Jurkat, Clone E6-1 (cell line): ENCODE measurements at regions not wholly inside any gene's neighbourhood (a gene's known extent, or its start where the extent isn't known, plus 50 kb on each side); places are given as distances from the start of the nearest gene placed in this dataset.

Experiments
- DNase-seq: peaks from one replicate; pipeline ENCODE4 v3.0.0-alpha.2; 2011; ENCODE audit warnings: low read depth, low spot score
- H3K4me3 ChIP-seq: 2 replicates; pipeline ENCODE4 v1.5.1; 2011; ENCODE audit warnings: mild to moderate bottlenecking, low read length, control low read depth, moderate library complexity

DNA sequence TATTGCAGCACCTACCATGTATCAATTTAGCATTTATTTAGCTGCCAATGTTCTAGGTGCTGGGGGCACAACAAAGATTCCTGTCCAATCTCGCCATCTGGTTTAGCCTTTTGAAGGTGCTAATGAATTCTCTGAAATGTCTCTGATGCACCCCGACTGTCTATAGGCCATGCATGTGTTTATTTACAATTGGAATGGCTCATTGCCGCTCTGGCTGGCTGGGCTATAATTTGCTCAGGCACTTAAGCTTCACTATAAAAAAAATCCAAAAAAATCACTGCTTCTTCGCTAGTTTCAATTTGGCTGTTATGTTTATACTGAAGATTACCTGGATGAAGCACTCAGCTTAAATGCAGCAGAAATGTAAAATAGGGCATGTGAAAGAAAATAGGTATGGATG, 115.0 kb upstream of the PAX6 start:
- DNase-seq, result no peak
- H3K4me3 ChIP-seq, result no peak overlapping the region

DNA sequence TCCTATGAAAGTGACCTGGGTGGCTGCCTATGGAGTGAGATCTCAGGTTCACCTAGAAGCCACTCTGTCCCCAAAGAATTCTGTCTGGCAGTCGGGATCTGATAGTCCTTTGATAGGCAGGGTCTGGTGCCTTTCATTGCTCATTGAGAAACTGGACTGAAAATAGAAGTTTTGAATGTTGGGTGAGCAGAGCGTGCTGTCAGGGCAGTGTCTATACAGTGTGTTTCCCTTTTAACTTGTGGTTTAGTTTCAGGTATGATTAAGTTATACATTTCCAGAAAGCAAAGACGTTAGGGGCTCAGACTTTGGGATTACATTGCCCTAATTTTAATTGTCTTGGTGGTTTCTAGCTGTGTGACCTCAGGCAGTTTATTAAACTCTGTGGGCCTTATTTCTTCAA, 111.3 kb upstream of the PAX6 start:
- DNase-seq, result no peak
- no peak overlapping the region for H3K4me3 ChIP-seq

DNA sequence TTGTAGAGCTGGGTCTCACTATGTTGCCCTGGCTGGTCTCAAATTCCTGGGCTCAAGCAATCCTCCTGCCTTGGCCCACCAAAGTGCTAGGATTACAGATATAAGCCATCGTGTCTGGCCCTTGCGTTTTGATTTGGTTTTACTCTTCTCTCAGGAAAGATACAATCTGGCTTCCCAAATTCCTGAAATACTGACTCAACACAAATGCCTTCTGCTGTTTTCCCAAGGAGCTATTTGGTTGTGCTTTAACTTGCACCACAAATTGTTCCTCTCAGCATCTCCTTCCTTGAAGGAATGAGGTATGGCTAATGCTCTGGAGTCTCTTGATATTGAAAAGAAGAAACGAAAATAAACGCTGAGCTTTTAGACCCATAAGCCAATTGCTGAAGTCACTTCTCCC, 110.0 kb upstream of the PAX6 start:
- no peak overlapping the region for H3K4me3 ChIP-seq
- no peak for DNase-seq

DNA sequence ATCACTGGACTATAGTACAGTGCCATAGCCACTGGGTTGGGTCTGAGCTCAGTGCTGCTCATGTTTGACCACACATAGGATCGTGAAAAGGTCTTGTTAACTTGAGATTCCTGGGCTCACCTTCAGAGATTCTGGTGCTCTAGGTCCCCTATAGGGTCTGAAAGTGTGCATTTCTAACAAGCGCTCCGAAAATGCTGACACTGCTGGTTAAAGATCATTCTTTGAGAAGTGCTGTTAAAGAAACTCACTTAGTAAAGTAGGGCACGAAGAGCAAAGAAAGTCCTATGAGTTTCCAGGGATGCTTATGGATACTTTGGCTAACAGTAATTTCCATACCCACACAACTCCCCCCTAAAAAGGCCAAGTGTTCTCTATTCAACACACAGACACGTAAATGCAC, 108.1 kb upstream of the PAX6 start:
- DNase-seq, result no peak
- H3K4me3 ChIP-seq, result no peak overlapping the region

DNA sequence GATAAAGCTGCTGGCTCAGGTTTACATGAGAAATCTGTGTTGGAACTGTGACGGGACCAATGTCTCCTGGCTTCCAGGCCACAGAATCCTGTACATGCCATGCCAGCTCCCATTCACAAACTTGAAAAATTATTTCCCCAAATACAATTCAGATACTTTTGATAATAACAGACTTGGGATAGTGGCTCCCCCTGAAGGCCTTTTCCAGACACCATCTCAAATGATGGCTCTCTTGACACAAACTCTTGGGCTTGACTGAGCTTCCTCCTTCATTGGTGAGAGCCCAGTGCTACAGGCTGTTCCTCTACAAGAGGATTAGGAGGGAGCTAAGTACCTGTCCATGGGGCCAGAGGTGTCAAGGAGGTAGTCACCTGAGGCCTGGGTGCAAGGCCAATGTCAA, 104.7 kb upstream of the PAX6 start:
- no peak for DNase-seq
- H3K4me3 ChIP-seq, result no peak overlapping the region

DNA sequence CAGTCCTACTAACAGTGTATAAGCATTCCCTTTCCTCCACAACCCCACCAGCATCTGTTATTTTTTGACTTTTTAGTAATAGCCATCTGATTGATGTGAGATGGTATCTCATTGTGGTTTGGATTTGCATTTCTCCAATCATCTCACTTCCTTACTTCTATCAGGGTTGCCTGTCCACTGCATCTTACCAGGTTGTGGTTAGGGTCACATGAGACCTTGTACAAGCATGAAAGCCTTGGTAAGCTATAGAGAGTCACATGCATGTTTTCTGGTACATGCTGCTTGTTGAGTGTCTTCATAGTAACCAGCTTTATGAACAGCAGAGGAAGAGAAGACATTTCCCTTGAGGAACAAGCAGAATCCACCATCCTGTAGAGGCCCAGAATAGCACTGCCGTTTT, 102.9 kb upstream of the PAX6 start:
- H3K4me3 ChIP-seq, result no peak overlapping the region
- no peak for DNase-seq

DNA sequence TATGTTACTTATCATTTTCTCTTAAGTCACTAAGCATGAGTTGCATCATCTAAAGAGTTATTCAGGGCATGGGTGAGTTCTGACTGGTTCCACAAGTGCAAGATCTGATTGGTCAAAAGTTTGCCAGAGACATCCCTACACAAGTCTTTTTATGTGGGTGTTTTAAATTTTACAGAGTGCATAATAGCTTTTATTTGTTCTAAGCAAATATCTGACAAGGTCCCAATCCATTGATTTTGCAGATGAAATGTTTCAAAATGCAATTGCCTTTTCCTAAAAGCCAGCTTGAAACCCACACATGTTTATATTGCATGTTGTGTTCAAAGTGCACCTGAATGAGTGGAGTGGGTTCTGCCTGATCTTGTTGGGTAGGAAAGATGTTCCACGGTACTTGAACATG, 101.7 kb upstream of the PAX6 start:
- H3K4me3 ChIP-seq, result no peak overlapping the region
- DNase-seq, result no peak

DNA sequence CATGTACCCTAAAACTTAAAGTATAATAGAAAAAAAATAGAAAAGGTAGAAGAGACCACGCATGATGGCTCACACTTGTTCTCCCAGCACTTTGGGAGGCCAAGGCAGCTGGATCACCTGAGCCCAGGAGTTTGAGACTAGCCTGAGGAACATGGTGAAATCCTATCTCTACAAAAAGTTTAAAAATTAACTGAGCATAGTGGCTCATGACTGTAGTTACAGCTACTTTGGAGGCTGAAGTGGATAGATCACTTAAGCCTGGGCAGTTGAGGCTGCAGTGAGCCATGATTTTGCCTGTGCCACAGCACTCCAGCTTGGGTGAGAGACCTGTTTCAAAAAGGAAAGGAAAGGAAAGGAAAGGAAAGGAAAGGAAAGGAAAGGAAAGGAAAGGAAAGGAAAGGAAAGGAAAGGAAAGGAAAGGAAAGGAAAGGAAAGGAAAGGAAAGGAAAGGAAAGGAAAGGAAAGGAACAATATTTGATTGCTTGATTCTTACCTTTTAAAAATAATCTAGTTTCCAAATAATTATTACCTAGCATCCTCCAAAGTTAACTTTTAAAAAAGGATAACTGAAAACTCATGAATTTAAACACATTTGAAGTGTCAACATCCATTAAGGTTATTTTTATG, 99.9 kb upstream of the PAX6 start:
- H3K4me3 ChIP-seq, result no peak overlapping the region
- no peak for DNase-seq

DNA sequence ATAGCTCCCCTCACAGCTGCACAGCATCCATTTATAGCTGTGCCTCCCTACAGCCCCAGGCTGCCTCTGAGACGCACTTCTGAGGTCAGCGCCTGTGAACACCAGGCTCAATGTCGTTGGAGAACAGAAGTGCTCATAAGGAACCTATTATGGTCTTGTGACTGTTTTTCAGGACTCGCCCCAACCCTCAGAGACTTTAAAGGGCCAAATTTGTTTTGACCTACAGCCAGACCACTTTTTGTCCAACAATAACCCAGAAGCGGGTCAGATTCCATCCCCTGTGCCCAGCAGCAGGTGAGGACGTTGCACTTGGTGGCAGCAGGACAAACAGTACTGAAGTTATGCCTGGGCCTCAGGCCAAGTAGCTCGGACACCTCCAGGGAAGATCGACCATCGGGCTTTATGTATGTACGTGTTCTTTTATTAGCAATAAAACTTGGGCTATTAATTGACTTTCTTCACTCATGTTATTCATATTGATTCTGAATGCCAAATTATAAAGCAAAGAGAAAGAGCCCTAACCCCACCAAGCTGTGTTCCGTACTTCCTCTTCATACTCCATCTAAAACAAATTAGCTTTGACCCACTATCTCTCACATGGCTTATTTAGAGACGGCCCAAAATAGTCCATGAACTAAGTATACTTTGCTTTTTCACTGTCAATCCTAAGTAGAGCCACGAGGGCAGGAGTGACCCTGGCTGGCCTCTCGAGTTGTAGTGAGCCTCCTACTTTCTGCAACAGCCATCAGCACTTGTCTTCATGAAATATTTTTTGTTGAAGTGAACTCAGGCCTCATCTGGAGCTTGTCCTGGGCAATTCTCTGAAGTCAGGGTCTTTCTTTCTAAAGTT, 92.3 kb upstream of the PAX6 start:
- no peak overlapping the region for H3K4me3 ChIP-seq
- DNase-seq, result no peak

DNA sequence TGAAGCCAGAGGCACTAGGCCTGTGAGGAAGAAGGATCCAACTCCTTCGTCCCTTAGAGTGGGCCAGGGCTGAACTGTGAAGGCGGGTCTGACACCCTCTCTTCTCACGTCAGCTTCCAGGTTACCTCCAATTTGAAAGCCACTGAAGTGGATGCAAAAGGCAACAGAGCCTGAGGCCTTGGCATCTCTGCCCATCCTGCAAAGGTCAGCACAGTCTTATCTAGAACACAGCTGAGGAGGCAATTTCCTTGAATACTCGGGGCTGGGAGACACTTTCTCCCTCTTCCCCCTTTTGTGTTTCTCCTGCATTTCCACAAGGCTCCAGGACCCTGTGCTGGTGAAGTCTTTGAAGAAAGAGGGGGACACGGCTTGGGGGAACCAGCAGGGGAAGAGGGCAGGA, 91.6 kb upstream of the PAX6 start:
- no peak overlapping the region for H3K4me3 ChIP-seq
- DNase-seq, result no peak

DNA sequence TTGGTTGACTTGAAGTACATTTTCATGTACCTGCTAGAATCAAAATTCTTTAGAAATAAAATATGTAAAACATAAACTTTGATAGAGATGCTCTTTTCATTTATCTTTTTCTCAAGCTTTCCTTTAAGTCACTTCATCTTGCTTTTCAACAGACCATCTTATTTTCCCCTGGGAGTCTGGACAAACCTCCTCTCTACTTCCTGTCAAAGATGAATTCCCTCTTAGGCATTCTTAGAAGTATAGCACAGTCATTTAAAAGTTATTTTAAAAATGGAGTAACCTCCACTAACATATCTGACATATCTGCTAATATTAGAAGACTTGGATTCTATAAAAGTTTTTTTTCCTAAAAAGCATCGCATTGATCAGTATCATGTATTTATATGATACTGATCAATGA, 84.8 kb upstream of the PAX6 start:
- no peak overlapping the region for H3K4me3 ChIP-seq
- no peak for DNase-seq

DNA sequence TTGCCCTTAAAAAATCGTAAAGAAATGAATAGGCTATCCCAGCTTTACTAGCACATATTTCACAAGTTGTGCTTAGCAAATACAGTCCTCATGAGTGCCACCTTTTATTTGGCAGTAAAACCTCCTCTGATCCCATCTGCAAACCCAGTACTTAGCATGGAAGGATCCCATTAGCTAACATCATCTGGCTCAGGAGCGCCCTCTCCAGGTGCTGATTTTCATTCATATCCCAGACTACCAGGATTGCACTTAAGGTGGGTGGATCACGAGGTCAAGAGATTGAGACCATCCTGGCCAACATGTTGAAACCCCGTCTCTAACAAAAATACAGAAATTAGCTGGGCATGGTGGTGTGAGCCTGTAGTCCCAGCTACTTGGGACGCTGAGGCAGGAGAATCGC, 76.1 kb upstream of the PAX6 start:
- DNase-seq, result no peak
- no peak overlapping the region for H3K4me3 ChIP-seq

DNA sequence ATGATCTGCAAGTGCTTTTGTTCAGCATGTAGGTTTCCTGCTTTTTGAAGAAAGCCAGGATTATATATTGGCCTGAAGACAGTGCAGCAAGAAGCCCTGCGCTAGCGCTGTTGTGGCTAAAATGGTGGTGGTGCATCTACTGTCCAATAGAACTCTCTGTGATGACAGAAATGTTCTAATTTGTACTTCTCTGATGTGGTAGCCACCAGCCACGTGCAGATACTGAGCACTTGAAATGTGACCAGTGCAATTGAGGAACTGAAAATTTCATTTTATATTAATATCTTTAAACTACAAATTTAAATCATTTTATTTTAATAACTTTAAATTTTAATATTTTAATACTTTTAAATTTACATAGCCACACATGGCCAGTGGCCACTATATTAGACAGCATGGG, 73.0 kb upstream of the PAX6 start:
- DNase-seq, result no peak
- no peak overlapping the region for H3K4me3 ChIP-seq

DNA sequence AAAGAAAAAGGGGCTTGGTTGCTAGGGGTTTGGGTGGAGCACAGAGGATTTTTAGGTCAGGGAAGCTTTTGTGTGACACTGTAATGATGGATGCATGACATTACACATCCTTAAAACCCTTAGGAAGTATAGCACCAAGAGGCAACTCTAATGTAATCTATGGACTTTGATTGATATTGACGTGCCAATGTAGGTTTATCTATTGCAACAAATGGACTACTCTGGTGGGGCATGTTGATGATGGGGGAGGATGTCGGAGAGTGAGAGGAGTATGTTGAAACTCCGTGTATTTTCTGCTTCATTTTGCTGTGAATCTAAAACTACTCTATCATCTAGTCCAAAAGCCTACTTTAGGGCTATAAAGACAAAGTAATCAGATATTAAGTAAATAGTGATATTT, 72.3 kb upstream of the PAX6 start:
- H3K4me3 ChIP-seq, result no peak overlapping the region
- DNase-seq, result no peak

DNA sequence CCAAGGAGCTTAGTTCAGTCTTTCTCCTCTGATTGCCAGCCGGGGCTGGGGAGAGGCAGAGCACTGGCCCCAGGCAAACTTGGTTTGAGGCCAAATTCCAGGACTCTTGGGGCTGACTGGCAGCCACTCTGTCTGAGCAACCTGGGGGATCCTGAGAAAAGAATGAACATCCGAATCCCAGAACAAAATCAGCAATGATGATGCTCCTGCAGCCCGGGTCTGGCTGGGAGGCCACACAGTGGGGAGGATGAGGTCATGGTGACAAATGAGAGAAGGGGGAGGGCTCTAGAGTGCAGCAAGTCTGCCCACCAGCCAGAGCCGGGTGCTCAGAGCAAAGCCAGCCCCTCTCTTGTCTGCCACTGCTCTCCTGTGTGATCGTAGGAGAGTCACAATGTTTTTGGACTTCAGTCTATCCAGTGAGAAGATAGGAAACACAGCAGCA, 71.8 kb upstream of the PAX6 start:
- H3K4me3 ChIP-seq, result no peak overlapping the region
- no peak for DNase-seq

DNA sequence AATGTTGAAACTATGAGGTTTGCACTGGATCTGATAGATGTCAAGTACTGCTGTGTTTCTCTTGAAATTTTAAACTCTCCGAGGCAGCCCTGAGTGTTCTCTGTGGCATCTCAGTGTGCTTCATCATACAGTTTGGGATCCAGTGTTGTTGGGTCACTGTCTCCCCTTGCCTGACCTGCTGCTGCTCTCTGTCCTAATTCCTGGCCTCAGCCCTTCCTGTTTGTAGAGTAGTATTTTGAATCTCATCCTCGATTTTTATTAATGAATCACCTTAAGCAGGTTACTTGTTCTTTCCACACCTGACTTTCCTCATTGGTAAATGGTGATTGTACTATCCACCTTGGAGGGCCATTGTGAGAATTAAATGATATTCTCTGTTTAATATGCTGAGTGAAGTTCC, 70.7 kb upstream of the PAX6 start:
- no peak for DNase-seq
- no peak overlapping the region for H3K4me3 ChIP-seq

DNA sequence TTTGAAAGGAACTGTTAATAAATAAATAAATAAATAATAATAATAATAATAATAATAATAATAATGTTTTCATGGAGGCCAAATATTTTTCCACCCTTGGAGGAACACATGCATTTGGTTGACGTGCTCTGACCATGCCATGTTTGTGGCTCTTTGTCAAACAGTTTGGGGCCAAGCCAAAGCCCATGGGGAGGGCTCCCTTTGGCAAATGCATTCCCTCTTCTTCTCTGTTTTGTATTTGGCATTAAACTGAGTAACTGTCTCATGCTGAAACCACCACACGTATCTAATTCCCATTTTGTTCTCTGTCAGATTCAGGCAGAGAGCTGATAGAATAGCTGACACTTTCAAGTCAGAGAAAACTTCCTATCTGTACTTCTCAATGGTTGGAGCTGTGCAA, 68.6 kb upstream of the PAX6 start:
- no peak for DNase-seq

DNA sequence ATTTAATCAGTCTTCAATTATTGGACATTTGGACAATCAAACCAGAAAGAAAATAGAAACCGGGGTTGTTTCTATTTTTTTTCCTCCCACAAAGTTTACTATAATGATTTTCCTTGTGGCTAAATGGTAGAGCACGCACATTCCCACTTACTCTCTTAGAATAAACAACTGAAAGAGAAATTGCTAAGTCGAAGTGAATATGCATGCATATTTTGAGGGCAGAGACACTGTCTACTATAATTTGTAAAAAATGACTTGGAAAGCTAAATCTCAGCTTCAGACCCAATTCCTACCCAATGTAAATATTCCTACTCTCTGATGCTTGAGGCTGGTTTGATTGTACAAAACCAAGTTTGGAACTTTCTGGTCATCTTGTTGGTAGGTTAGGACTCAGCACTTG, 66.7 kb upstream of the PAX6 start:
- DNase-seq, result no peak
- H3K4me3 ChIP-seq, result no peak overlapping the region

More for the DNA sequence above, 68.6 kb upstream of the PAX6 start:
- no peak overlapping the region for H3K4me3 ChIP-seq

DNA sequence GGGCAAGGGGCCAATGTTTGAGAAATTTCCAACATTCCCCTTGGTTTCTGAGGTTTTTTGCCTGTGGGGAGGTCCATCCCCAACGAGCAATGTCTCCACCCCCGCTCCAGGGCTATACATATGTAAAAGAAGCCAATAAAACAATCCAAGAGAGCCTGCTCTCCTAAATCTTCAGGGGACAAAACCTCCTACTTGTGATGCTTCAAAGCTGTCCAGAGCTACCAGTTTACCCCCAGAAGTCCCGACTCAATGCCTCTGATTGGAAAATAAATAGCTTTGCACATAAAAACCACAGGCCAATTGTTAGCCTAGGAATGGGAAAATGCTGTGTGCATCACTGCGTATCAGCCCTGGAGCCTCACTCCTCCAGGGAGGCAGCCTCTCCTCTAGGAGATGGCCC, 66.0 kb upstream of the PAX6 start:
- no peak for DNase-seq
- no peak overlapping the region for H3K4me3 ChIP-seq

DNA sequence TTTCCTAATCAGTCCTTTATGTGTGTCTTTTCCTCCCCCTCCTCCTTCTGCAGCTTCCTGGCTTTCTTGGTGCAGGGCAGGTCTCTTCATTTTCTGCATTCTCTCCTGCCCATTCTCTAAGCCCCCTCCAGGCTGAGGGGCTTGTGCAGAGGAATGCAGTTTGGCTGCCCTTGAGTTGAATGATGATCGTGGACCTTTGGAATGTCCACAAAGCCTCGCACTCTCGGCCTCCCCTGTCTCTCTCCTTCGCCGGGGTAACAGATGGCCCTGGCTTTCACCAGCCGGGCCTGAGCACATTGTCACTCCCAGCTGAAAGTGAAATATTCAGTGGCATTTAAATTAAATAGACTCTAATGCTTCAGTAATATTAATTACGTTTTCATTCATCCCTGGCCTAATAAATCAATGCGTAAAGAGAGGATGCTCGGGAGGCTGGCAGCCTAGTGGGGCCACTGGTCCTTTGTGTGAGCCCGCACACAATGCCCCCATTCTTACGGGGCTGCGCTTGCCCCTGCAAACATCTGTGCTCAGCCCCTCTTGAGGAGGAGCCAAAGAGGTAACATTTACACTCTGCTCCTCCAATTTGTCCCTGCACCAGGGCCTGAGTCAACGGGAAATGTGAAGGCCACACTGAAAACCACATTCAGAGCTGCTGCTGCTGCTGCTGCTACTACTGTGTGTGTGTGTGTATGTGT, 64.9 kb upstream of the PAX6 start:
- DNase-seq, result no peak

More for the DNA sequence above, 64.9 kb upstream of the PAX6 start:
- no peak overlapping the region for H3K4me3 ChIP-seq
